Kidney tubule cell (primary cell): ENCODE measurements at regions not wholly inside any gene's neighbourhood (a gene's known extent, or its start where the extent isn't known, plus 50 kb on each side); places are given as distances from the start of the nearest gene placed in this dataset.
"Not testable (repeated sequence)": the region's sequence is repeated elsewhere in the genome, so short reads cannot be mapped to it uniquely, and the experiment has no call there.

Experiments used
- DNase-seq: peaks from one replicate; pipeline ENCODE4 v3.0.0-alpha.2; 2018; ENCODE audit warnings: low spot score

DNA sequence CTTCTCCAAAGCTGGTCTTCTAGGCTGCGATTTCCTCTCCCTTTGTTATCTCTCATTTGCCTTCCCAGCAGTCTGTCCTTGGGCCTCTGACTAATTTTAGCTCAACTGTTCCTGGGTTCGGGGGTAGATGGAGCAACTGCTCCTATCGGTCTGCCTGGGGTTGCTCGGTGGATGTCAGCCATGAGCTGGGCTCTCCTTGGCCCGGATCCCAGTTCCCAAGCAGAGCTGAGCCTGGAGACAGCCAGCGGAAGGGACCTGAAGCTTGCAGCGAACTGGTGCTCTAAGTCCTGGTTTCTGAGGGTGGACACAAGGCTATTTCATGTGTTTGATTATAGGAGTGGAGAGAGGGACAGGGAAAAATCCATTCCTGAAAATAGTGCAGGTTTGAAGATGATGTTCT lies 423.0 kb downstream of the RPS6KC1 start:
- no peak for DNase-seq

DNA sequence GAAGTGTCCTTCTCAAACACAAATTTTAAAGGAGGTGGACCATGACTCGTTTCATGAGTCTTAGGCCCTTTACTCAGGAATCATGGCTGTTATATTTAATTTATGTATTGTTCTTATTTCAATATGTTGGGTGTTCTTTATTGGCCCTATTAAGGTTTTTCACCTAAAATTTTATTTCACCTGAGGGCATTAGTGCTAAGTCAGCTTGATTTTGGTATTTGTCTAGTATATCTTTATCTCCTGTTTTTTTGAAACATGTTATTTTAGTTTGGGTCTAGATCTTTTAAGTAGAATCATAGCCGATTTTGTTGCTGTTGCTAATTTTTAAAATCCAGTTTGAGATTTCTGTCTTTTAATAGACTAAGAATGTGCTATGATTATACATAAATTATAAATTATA lies 430.4 kb downstream of the RPS6KC1 start:
- no peak for DNase-seq

DNA sequence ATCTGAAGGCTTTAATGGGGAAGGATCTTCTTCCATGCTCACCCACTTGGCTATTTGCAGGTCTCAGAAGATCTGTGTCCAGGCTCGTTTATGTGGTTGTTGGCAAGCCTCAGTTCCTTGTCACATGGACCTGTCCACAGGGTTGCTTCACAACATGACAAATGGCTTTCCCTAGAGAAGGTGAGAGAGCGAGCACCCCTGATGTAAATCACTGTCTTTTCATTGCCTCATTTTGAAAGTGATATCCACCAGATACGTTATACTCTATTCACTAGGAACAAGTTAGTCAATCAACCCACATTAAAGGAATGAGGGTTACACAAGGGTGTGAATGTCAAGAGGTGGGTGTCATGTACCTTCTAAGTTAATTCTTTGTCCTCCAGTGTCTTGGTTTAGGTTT lies 433.3 kb downstream of the RPS6KC1 start:
- no peak for DNase-seq

DNA sequence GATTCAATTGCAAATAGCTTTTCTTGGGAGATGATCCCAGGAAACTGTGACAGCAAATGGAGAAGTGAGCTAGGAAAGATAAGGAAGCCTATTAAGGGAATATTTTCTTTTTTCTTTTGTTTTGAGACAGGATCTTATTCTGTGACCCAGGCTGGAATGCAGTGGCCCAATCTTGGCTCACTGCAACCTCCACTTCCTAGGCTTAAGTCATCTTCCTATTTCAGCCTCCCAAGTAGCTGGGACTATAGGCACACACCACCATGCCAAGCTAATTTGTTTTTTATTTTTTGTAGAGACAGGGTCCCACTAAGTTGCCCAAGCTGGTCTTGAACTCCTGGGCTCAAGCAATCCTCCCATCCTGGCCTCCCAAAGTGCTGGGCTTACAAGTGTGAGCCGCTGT lies 433.7 kb downstream of the RPS6KC1 start:
- DNase-seq = no peak

DNA sequence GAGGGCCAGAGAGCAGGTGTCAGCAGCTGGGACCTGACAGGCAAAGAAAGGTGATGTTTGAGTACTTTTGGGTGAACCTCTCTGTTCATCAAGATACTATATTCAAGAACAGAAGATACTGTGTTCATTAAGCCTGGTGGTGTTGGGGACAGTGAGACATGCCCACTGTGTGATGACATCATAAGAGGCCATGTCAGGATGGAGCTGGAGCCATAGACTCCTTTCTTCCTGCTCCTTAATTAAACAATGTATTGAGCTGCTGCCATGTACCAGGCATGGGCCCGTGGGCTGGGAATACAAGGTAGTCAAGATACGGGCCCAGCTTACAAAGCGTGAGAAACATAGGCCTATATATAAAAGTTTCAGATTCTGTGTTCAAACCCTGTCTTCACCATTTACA lies 435.4 kb downstream of the RPS6KC1 start:
- no peak for DNase-seq

DNA sequence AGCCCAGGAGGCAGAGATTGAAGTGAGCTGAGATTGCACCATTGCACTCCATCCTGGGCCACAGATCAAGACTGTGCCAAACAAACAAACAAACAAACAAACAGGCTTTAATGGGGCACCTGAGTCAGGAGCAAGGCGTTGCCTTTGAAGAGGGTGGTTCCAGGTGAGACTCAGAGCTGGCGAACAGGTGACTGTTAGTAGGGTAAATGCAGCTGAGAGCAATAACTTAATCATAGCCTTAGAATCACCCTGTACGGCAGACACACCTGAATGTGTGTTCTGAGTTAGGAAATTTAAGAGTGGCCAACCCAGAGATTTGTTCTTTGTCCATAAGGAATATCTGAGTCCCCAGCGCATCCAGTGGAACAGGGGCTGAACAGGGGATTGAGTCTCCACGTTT lies 440.4 kb downstream of the RPS6KC1 start:
- no peak for DNase-seq

DNA sequence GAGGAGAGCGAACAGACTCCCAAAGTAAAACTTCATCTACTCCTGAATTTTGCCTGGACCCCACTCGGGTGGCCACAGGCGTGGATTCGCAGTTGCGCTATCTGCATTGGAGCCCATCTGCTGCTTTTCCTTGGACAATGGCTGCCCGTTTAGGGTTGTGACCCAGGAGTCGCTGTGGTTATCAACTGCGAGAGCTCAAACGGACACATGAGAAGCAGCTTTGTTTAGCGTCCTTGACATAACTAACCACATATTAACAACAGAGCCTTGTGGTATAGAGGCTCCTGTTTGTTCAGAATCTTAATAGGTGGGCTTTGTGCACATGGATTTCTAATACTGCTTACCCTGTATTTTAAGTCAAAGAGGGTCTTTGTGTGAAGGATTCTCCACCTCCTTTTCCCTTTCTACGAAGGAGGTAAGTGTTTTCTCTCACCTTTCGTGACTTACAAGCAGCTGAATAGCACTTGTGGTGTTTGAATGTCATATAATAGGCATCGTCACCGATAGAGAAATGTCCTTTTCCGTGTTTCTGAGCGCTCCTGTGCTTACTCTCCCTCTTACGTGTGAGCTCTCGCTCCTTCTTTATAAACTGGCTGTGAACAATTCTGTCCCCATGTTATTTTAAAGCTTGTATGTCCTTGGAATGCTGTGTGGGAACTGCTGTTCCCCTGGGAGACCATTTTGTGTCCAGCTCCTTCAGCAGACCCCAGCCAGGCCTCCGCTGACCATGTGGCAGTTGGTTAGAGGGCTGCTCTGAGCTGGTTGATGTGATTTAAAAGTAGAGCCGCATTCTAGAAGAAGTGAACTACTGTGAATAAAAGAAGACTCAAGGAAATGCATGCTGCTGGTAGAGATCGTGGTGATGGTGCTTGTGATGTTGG lies 441.4 kb downstream of the RPS6KC1 start:
- no peak for DNase-seq

DNA sequence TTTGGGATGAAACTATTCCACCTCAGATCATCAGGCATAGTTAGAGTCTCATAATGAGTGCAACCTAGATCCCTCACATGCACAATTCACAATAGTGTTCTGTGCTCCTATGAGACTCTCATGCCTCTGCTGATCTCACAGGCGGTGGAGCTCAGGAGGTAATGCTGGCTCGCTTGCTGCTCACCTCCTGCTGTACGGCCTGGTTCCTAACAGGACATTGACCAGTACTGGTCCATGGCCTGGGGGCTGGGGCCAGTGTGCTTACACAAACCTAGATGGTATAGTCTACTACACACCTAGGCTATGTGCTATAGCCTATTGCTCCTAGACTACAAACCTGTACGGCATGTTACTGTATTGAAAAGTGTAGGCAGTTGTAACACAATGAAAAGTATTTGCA lies 448.4 kb downstream of the RPS6KC1 start:
- no peak for DNase-seq

DNA sequence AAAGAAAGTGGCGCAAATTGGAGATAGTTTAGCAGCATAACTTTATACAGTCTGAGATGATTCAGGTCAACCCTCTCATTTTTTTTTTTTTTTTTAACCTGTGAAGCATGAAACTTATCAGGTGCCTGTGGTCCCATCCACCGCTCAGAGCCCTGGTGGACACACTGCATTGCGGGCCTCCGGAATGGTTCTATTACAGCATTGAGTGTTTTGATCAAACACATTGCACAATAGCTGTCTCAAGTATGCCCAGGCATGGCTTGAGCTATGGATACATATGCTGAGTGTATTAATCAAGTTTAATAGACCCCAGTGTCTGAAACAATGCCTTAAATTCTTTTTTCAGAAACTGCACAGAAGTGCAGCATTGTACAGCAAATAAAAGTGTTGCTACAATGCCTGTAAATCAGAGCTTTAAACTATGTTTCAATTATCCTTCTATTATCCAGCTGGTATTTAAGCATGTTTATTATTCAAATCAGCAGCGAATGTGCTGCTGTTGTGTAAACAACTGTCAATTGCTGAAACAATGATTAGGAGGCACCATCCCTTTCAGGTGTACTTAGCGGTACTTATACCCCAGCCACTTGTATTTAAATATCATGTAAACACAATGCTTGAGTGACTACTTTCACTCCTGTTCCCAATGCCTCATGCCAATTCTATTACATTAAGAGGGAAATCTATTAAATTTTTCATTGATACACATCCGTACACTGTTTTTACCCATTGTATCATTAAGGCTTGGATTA lies 456.6 kb downstream of the RPS6KC1 start:
- DNase-seq = no peak

DNA sequence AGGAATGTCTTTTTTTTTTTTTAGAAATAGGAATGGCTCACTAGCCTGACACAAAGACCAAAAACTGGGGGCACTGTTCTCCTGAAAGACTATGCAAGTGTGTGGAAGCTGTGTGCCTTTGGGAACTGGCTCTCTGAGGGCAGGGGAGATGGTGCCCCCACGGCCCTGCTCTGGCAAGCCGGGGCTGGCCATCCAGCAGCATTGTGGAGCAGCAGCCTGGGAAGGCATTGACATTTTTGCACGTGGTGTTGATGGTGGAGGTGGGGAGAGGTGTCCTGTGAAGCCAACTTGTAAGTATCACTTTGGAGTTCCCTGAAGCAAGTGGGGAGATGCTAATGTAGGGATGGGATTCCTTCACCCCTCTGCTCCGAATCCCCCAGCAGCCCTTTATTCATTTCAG lies 460.1 kb downstream of the RPS6KC1 start:
- DNase-seq = no peak

DNA sequence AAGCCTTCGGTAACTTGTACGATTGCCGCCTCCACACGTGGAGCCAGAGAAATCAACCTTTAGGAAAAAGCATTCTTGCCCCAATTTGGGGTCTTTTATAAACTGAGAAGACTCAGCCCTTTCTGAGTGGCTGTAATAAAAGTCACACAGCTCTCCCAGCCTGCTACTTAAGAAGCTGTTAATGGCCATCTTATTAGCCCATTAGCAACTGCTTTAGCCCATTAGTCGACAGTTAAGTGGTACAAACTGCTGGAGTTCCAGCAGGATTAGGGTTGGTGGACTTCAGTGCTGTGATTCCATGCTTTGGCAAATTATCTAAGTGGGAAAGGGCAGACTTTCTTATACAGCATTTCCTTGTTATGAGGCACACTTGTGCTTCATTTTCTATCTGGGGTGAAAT lies 461.3 kb downstream of the RPS6KC1 start:
- no peak for DNase-seq

DNA sequence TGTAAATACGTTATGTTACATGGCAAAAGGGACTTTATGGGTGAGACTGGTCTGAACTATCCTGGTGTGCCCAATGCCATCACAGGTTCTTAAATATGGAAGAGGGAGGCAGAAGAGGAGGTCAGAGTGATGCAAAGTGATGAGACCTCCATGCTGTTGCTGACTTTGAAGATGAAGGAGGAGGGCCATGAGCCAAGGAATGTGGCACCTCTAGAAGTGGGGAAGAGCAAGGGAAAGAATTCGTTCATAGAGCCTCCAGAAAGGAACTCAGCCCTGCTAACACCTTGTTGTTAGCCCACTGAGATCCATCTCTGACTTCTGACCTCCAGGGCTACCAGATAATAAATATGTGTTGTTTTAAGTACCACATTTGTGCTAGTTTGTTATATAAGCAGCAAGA lies 462.0 kb downstream of the RPS6KC1 start:
- DNase-seq = no peak

DNA sequence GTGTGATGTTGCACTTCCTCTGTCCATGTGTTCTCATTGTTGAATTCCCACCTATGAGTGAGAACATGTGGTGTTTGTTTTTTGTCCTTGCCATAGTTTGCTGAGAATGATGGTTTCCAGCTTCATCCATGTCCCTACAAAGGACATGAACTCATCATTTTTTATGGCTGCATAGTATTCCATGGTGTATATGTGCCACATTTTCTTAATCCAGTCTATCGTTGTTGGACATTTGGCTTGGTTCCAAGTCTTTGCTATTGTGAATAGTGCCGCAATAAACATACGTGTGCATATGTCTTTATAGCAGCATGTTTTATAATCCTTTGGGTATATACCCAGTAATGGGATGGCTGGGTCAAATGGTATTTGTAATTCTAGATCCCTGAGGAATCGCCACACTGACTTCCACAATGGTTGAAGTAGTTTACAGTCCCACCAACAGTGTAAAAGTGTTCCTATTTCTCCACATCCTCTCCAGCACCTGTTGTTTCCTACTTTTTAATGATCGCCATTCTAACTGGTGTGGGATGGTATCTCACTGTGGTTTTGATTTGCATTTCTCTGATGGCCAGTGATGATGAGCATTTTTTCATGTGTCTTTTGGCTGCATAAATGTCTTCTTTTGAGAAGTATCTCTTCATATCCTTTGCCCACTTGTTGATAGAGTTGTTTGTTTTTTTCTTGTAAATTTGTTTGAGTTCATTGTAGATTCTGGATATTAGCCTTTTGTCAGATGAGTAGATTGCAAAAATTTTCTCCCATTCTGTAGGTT lies 463.6 kb downstream of the RPS6KC1 start:
- not testable (repeated sequence) for DNase-seq

DNA sequence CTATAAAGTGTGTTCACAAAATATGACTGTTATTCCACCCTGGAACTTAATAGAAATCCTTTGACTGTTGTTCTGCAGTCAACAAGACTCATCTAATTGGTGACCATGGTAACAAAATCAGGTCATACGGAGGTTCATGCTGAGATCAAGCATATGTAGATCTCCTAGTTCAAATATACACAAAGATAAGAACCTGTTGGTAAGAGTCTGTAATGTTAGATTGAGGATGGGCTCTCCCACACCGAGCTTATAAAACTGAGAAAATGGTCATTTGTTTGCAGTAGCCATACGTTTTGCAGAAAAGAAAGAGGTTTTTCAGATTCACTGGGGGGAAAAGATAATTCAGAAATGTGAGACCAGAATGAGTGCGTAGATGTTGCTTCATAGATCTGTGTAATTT lies 468.1 kb downstream of the RPS6KC1 start:
- no peak for DNase-seq

DNA sequence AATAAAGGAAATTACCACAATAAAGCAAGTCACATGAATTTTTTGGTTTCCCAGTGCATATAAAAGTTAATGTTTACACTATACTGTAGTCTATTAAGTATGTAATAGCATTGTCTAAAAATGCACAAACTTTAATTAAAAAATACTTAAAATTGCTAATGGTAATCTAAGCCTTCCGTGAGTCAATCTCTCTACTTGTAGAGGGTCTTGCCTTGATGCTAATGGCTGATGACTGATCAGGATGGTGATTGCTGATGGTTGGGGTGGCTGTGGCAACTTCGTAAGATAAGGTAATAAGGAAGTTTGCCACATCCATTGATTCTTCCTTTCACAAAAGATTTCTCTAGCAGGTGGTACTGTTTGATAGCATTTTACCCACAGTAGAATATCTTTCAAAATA lies 466.6 kb upstream of the PROX1 start:
- DNase-seq = no peak

DNA sequence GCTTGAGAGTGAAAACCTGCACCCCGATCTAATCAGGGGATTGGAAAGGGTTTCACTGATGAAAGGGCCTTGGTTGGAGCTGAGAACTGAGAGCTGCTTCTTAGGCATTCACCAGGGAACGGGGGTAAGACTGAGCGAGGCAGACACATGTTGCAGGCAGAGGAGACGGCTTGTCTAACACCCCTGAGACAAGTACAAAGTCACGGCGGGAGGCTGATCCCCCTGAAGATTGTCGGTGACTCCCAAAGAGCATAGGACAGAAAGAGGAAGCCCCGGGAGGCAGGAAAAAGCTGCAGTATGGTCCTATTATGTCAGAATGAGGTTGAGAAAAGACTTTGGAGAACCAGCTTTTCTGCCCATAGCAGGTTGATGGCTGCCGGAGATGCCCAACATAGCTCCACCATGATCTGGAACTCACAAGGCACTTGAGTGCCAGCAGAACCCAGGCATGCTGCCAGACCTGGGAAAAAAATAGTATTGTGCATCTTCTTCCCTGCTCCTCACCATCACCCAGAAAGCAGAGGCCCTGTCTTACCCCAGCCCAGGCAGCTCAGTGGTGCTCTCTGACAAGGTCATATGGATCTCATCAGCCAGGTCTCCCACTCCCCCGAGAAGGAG lies 463.9 kb upstream of the PROX1 start:
- DNase-seq = no peak

DNA sequence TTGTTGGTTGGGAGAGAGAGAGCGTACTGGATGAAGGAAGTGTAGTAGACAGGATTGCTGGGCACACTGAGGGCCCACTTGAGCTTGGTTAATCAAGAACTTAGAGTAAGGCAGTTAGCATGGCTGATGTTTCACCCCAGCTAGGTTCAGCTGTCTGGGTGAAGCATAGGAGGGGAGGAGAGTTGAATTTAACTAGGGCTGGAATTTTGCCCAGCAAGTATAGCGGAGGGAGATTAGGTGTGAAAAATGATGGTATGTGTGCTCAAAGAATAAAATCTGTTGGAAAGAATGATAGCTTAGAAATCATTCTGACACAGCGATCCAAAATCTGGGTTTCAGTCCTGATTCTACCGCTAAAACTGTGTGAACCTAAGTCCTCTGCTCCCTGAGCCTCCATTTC lies 461.5 kb upstream of the PROX1 start:
- no peak for DNase-seq

DNA sequence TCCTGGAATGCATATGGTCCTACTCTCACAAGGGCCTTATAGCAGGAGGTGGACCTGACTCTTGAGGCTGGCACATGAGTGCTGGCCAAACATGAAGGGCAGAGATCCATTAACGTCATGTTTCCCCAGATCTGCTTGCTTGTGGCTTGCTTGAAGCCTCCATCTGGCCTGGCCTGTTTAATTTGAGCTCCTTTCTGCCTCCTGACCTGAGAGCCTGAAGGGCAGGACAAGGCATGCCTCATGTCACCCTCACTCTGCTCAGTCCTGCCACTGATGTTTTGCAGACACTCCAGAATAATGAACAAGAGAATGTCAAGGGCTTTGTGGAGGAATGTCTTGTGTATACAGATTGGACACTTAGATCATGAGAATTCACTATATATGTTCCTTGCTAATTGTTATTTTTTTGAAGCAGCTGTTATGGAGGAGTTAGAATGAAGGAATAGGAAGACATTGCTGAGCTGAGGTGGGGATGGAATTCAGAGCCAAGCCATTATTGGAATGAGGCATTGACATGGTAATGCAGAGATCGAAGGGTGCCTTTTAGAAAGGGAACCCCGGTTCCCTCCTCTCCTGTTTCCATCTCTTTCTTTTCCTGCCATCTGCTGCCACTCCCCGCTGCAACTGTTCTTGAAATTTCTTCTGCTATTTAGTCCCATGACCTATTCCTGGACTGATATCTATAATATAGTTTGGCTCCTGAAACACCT lies 457.0 kb upstream of the PROX1 start:
- DNase-seq = no peak

DNA sequence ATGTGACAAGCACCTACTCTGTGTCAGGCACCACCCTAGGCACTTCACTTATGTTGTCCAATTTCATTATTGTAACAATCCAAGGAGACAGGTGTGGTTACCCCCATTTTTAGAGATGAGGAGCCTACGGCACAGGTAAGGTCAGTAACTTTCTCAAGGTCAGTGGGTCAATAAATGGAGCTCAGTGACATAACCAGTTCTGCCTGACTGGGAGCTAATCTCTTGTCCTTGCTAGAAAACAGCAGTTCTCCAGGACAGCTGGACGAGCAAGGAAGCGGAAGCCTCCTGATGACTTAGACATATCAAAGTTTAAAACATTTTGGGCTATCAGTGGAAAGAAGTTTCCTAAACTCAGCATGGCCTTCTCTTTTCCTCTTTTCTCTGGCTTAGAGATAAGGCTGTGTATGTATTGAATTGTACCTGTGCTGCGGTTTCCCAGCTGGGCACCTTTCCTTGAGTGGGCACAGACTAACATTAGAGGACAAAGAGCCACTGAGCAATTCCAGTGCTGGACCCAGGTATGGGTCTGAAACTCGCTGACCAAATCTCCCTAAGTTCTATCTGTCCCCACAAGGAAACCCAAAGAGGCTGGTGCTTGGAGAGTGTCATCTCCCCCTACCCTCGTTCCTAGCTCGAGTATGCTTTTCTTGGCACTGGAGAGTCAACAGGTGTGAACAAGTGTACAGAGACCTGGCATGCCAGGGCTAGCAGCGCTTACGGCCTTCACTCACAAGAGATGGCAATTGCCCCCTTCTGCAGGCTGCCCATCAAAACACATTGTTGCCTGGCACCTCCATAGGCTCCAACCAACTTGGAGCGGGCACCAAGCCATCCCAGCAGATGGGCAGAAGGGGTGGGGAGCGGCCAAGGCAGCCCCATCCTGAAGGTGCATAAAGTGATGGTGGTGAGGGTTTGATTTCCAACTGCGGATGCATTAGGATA lies 456.1 kb upstream of the PROX1 start:
- no peak for DNase-seq

DNA sequence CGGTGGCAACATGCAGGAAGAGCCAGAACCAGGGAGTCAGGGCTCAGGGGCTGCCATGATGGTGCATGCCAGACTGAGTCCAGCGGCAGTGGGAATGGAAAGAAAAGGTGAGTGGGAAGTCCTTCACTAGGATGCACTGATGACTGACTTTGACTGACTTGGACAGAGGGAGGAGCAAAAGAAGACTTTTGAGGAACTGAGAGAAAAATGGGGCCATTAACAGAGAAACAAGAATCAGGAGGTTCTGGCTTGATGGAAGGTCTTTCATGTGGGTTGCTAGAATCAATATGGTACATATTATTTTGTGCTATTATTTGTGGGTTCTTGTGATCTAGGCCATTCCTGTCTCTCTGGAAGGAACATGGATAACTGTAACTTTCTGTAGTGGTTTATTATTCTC lies 454.6 kb upstream of the PROX1 start:
- DNase-seq = no peak

DNA sequence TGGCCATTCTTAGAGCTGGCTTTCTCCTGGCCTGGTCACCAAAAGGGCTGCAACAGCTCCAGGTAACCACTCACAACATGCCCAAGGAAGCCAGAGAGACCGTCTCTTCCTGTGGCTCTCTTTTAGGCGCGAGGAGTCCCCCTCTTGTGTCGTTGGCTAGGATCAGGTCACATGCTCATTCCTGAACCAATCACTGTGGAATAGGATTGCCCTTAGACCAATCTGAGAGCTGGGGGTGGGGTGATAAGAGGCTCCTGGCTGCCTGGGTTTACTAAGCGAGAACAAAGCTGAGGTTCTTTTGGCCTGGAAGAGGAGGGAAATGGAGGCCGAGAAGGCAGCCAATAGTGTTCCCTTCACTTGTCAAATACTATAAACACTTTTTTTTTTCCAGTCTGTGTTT lies 452.1 kb upstream of the PROX1 start:
- DNase-seq = no peak
